HG03575 (cell line): ENCODE measurements at regions not wholly inside any gene's neighbourhood (a gene's known extent, or its start where the extent isn't known, plus 50 kb on each side); places are given as distances from the start of the nearest gene placed in this dataset.
"Not testable (repeated sequence)": the region's sequence is repeated elsewhere in the genome, so short reads cannot be mapped to it uniquely, and the experiment has no call there.

ENCODE experiments used
- ATAC-seq: cut with Tn5 transposase; IDR thresholded peaks from one replicate; pipeline ENCODE4 v1.9.1; 2021; ENCODE audit not compliant: unreplicated experiment, insufficient number of reproducible peaks, low FRiP score; ENCODE audit errors: extremely low read depth

DNA sequence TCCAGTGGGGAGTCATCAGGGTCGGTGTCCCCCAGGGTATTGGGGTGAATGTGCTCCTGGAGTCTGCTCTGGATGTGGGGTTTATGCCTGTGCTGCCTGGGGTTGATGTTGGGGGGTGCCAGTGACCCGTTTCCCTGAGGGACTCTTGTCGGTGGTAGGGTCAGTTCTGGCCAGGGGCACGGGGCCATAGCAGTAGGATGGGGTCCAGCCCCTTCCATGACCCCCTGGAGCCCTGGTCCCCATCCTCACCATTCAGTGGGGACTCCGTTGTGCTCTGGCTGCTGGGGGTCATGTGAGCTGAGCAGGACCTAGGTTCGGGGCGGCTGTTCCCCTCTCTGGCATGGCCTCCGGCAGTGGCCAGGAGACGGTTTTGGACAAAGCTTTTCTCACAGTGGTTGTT lies 530.8 kb downstream of the GOLGA6L6 start:
- ATAC-seq: not testable (repeated sequence)

DNA sequence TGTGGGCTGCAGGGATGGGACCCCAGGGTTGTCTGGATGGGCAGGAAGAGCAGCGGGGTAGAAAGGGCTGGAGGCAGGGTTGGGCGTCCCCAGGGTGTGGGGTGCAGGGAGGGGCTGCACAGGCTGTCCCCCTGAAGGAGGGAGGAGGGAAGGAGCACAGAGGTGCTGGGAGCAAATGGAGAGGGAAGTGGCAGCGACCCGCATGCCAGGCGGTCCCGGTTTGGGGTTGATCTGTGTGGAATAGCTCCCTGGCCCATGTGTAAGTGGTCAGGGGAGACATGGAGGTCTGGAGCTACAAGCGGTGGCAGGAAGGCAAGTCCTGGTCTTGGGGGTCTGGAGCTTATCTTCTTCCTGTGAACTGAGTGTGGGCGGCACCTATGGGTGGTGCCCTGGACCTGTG lies 532.0 kb downstream of the GOLGA6L6 start:
- ATAC-seq: not testable (repeated sequence)

DNA sequence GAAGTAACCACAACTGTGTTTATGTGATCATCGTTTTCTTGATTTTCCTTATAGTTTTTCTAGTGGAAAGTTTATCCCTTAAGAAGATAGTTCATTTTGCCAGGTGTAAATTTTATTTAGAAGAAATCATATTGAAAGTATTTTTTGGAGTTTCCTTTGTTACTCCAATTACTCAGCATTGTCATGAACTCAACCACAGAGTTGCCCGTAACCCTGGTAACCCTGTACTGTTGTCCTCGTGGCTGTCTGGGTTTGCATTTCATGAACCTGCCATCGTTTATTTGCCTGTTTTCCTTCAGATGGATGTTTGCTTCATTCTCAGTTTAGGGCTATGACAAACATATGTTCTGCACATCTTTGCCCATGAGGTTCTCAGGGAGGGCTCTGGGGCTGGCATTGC lies 534.3 kb downstream of the GOLGA6L6 start:
- not testable (repeated sequence) for ATAC-seq

DNA sequence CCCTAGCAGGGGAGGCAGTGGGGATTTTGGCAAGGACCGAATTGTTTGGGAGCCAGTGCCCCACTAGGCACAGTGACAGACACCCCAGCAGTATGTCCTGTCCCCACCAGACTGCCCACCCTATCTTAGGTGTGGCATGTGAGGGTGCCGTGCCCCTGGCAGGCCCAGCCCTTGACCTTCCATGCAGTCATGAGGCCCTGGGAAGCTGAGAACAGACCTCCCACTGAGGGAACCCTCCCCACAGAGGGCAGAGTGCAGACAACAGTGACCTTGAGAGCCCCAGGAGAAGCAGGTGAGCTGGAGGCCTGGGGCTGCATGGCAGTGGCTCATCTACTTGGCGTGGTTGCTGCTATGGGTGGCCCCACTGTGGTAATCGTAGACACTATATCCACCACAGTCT lies 538.1 kb downstream of the GOLGA6L6 start:
- ATAC-seq: not testable (repeated sequence)

DNA sequence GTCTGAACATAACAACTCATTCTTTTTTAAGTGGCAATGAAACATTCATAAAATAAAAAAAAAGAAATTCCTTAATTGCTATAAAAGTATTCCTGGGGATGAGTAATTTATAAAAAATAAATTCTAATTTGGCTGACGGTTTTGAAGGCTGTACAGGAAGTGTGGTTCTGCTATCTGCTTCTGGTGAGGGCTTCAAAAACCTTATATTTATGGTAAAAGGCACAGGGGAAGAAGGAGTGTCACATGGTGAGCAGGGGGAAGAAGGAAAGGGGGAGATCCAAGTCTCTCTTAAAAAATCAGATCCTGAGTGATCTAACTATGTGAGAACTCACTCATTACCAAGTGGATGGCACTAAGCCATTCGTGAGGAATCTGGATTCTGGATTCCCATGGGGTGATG lies 539.0 kb downstream of the GOLGA6L6 start:
- ATAC-seq: not testable (repeated sequence)

DNA sequence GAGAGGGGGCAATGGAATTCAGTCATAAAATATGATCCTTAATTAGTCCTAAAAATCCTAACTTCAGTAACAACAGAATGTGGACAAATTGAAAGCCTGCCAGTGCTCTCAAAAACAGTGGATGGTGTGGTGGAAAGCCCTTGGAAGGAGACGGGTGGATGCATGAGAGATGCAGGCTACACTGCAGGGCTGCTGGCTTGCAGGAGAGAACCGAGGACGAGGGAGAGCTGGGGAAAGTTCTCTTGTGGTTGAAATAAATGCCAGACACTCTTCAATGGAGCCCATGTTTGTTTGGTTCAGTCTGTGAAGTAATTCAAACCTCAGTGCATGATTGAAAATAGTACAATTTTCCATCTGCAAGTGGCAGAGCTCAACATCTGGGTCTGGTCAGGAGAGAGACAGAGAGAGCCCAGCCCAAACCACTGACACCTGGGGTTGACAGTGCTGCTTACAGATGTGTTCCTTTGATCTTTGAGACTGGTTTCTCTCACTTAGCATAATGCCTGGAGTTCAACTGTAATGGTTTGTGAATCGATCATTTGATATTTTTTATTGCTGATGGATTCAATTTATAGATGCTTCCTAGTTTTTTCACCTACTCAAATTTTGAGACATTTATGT lies 544.9 kb downstream of the GOLGA6L6 start:
- ATAC-seq: not testable (repeated sequence)

DNA sequence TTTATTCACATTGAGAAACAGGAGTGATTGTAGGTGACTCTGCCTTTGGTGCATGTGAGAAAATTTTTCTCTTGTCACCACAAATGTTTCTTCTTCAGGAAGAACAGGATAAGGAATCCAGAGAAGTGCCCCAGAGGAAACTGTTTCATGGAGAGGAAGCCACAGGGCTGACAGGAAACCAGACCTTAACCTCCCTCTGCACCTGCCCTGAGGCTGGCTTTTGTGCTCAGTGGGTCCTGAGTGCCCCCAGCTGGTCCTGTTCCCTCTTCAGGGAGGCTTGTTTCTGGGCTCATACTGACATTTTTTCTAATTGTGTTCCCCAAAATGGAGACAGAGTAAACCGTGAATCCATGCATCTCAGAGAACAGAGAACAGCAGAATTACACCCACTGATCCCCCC lies 546.3 kb downstream of the GOLGA6L6 start:
- not testable (repeated sequence) for ATAC-seq

DNA sequence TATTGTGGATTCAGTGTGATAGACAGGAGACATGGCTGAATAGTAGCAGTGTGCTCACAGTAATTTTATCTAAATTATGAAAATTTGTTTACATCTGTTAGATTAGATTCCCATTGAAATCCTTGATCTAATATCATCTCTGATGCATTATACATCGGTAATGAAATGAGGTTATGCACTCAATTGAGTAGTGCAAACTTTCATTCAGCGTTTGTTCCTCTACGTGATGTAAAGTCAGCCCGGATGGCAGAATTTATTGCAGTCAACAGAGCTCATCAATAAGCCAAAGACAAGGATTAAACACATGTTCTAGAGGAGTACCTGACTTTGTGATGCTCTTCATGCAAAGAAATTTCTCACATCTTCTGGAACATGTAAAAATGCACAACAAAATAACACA lies 549.2 kb downstream of the GOLGA6L6 start:
- ATAC-seq: no peak

DNA sequence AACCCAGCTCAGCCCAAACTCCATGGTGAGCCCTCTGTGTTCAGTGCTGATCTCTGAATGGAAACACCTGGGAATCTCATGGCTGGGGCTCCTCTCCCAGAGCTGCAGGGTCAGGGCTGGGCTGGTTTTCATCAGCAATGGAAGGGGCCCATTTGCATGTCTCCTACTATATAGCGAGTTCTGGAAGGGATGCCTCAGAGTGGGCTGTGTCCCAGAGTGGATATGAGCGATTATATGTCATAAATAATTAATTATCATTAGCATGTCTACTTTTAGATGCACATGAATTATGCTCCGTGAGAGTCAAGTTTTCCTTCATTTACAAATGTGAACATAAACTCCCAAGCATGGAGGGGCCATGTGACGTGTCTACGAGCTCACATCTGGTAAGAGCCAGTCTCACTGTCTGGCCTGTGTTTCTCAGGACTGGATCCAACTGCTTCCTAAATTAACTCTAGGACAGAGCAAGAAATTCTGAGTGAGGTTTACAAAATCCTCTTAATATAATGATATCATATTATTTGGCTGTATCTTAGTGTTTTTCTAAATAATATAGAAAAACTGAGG lies 553.4 kb downstream of the GOLGA6L6 start:
- no peak for ATAC-seq

DNA sequence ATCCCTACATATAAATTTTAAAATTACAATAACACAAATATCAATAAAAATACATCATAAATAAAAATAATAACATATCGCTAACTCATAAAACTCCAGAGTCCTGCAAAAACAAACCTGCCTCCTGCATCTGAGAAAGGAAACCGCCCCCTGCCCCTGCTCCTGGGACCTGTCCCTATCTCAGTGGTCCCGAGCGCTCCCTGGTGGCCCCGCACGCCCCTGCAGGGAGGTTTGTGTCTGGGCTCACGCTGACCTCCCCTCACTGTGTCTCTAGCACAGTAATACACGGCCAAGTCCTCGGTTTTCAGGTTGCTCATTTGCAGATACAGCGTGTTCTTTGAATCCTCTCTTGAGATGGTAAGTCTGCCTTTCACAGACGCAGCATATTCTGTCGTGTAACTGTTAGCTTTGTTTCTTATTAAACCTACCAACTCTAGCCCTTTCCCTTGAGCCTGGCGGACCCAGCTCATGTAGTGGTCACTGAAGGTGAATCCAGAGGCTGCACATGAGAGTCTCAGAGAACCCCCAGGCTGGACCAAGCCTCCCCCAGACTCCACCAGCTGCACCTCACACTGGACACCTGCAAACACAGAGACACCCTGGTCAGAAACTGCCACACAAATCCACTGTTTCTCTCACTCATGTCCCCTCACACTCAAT lies 554.1 kb downstream of the GOLGA6L6 start:
- no peak for ATAC-seq

DNA sequence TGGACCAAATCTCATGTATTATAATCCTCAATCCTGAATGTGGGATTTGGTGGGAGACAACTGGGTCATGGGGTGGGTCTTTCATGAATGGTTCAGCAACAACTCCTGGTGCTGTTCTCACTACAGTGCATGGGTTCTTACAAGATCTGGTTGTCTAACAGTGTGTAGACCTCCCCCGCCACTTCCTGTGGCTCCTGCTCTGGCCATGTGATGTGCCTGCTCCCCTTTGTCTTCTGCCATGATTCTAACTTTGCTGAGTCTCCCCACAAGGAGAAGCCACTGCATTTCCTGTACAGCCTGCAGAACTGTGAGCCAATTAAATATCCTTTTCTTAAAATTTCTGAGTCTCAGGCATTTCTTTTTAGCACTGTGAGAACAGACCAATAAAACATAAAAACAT lies 557.5 kb downstream of the GOLGA6L6 start:
- no peak for ATAC-seq

DNA sequence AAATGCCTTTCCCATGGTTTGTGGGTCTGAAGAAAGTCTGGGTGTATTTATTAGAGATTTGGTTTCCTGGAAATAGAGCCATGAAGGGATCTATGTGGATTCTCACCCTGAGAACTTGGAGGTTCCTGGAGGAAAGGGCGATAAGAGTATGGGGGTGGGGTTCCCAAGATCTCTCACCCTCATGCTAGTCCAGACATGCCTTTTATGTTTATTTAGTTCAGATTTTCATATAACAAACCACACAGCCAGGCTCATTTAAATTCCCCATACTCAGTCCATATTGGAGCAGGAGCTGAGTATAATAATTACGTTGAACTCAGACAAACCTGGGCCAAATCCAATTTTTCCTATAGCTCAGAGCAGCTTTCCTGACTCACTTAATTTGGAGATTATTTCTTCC lies 566.6 kb downstream of the GOLGA6L6 start:
- ATAC-seq: no peak

DNA sequence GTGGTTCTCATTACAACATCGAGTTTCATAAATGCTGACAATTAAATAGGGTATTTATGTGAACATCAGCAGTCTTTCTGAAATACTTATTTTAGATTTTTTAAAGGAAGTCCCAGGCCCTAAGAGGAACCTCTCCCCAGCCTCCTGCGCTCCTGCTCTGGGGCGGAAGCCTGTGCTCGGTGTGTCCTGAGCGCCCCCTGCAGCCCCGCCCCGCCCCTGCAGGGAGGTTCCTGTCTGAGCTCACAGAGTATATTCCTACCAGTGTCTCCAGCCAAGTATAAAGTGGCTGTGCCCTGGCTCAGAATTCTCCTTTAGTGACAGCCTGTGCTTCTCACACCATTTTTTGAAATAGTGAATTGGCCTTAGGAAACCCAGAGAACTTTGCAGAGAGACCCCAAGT lies 567.9 kb downstream of the GOLGA6L6 start:
- no peak for ATAC-seq

DNA sequence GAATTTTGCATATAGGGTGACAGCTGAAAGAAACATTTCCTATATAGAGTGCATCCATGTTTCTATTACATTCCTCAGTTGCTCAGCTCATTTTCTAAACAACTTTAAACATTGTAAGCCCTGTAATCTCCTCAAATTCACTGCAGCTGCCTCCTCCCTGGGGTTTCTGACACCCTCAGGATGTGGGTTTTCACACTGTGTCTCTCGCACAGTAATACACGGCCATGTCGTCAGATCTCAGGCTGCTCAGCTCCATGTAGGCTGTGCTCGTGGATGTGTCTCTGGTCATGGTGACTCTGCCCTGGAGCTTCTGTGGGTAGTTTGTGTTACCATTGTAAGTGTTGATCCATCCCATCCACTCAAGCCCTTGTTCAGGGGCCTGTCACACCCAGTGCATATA lies 569.0 kb downstream of the GOLGA6L6 start:
- not testable (repeated sequence) for ATAC-seq

DNA sequence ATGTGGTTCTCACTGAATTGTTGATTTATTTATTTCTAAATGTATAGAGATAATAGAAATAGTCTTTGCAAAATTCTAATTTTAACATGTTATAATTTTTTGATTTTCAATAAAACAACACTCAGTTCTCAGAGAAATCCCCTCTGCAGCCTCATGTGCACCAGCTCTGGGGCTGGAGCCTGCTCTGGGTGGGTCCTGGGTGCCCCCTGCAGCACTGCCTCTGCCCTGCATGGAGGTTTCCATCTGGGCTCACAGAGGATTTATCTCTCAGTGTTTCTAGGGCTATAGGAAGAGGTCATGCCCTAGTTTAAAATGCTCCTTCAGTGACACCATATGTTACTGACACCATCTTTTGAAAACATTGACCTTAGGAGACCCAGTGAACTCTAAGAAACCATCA lies 576.0 kb downstream of the GOLGA6L6 start:
- not testable (repeated sequence) for ATAC-seq

DNA sequence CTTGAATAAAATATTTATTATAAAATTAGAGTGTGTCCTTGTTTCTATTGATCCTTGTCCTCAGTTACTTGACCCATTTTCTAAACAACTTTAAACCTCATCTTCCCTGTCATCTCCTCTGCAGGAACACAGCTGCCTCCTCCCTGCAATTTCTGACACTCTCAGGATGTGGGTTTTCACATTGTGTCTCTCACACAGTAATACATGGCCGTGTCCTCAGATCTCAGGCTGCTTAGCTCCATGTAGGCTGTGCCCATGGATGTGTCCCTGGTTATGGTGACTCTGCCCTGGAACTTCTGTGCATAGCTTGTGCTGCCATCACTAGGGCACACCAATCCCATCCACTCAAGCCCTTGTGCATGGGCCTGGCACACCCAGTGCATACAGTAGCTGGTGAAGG lies 577.1 kb downstream of the GOLGA6L6 start:
- not testable (repeated sequence) for ATAC-seq

DNA sequence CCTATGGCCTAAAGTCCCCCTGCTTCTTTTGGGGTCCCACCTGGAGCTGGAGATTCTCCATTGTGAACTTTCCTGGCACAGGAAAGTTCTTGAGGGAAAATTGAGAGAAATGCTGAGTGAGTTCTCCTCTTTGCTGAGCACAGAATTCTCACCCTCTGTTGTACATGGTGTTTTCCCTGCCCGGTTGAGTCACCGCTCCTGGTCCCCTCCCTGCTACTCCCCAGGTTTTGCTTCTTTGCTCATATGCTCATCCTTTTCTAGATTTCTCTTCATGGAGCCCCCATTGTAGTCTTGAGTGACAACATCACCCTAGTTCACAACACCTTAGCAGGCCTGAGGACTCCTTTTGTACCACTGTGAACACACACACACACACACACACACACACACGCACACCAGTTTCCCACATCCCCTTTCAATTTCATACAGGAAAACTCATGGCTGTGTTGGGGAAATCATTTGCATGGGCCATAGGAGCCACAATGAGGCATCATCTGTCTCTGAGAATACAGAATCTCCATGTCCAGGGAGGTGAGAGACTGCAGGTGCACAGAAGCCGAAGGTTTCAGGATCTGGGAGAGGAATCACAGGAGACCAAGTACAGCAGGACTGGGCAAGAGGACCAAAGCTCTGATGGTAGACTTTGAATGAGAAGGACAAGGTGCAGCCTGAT lies 585.3 kb downstream of the GOLGA6L6 start:
- ATAC-seq: no peak

DNA sequence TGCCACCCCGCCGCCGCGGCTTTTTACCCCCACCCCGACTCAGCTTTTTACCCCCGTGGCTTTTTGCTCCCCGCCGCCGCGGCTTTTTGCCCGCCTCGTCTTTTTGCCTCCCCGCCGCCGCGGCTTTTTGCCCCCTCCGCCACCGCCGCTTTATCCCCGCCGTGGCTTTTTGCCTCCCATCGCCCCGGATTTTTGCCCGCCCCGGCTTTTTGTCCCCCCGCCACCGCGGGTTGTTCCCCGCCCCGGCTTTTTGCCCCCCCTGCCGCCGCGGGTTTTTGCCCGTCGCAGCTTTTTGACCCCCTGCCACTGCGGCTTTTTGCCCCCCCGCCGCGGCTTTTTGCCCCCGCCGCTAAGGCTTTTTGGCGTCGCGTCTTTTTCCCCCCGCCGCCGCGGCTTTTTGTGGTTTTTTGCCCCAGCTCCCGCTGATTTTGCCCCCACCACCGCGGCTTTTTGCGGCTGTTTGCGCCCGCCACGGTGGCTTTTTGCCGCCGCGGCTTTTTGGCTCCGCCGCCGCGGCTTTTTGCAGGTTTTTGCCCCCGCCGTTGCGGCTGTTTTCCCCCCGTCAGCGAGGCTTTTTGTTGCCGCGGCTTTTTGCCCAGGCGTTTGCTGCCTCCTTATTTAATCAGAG lies 597.2 kb downstream of the GOLGA6L6 start:
- no peak for ATAC-seq

DNA sequence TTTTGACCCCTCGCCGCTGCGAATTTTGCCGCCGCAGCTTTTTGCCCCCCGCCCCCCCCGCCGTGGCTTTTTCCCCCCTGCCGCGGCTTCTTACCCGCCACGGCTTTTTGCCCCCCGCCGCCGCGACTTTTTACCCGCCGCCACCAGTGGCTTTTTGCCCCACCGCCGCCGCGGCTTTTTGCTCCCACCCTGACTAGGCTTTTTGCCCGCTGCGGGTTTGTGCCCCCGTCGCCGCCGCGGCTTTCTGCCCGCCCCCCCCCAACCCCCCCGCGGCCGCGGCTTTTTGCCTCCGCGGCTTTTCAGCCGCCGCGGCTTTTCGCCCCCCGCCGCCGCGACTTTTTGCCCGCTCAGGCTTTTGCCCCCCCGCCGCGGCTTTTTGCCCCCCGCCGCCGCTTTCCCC lies 598.1 kb downstream of the GOLGA6L6 start:
- no peak for ATAC-seq

DNA sequence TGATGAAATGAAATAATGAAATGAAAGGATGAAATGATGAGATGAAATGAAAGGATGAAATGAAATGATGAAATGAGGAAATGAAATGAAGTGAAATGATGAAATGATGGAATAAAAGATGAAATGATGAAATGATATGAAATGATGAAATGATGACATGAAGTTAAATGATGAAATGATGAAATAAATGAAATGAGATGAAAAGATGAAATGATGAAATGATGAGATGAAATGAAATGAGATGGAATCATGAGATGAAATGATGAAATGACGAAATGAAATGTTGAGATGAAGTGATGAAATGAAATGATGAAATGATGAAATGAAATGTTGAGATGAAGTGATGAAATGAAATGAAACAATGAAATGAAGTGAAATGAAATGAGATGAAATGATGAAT lies 638.3 kb downstream of the GOLGA6L6 start:
- ATAC-seq: not testable (repeated sequence)
